Vagina (tissue), 2 donors: ENCODE measurements at regions not wholly inside any gene's neighbourhood (a gene's known extent, or its start where the extent isn't known, plus 50 kb on each side); places are given as distances from the start of the nearest gene placed in this dataset.

Experiments used
- POLR2A ChIP-seq, 2 donors: fragments of 450-650 bp; IDR thresholded peaks; one replicate each; pipeline ENCODE4 v1.6.1; 2017; ENCODE audit warnings: antibody characterized with exemption in 2 of 2, mild to moderate bottlenecking in 2 of 2, moderate library complexity in 2 of 2
- TF ChIP-seq, protein P1 (sequence below), 3 experiments: fragments of 450-650 bp in 2 of 3; fragments of 200-600 bp in 1 of 3; sonication (generic) in 1 of 3; IDR thresholded peaks; one replicate each; pipeline ENCODE4 v1.5.1; 2017 to 2019; ENCODE audit warnings: antibody characterized with exemption in 3 of 3, mild to moderate bottlenecking in 2 of 3, moderate library complexity in 2 of 3

DNA sequence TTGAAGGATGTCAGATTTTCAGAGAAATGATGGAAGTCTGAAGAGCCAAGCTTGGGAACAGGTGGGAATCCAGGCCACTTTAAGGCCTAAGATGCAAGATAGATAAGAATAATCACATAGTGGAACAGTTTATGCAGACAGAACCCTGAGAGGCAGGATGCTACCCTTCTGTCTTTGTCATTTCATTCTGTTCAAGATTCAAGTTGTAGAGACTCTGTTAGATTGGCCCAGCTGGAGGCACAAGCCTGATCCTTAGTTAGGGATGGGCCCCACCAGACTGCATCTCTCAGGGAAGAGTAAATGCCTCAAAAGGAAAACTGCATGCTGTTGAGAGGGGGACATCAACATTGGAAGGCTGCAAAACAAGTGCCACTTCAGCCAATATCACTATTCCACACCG lies 287.0 kb downstream of the PCNX1 start:
- TF ChIP-seq, protein P1, sequence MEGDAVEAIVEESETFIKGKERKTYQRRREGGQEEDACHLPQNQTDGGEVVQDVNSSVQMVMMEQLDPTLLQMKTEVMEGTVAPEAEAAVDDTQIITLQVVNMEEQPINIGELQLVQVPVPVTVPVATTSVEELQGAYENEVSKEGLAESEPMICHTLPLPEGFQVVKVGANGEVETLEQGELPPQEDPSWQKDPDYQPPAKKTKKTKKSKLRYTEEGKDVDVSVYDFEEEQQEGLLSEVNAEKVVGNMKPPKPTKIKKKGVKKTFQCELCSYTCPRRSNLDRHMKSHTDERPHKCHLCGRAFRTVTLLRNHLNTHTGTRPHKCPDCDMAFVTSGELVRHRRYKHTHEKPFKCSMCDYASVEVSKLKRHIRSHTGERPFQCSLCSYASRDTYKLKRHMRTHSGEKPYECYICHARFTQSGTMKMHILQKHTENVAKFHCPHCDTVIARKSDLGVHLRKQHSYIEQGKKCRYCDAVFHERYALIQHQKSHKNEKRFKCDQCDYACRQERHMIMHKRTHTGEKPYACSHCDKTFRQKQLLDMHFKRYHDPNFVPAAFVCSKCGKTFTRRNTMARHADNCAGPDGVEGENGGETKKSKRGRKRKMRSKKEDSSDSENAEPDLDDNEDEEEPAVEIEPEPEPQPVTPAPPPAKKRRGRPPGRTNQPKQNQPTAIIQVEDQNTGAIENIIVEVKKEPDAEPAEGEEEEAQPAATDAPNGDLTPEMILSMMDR (IDR thresholded peaks at IDR 0.05) = no peak
- TF ChIP-seq POLR2A (IDR thresholded peaks at IDR 0.05) = no peak
